ENCODE measurements at regions not wholly inside any gene's neighbourhood (a gene's known extent, or its start where the extent isn't known, plus 50 kb on each side); places are given as distances from the start of the nearest gene placed in this dataset.

GRCh38 chr5:69035665-69036064 lies 58.1 kb upstream of the SLC30A5 start:
- no peak overlapping the region for H2AK5ac ChIP-seq (ENCODE audit: low read length)
- no peaks in the 10 kb centered on the region for H3K36me3 ChIP-seq (ENCODE audit: control insufficient read depth, insufficient read depth, low read length)
- no peak overlapping the region for H3K4me3 ChIP-seq (ENCODE audit: low read length)
- H3K23ac ChIP-seq (ENCODE audit: low read length) = no peak overlapping the region
- no peak overlapping the region for H2BK15ac ChIP-seq (replicated peaks; ENCODE audit: low read depth)
- no peak for DNase-seq
- no CpG with 5 or more reads among the region's 4 CpGs for WGBS (ENCODE audit: extremely low coverage, insufficient coverage, low lambda C conversion rate)
- no peak overlapping the region for H3K4me2 ChIP-seq (ENCODE audit: low read length)
- H4K8ac ChIP-seq (ENCODE audit: low read depth, low read length) = no peak overlapping the region
- no peaks in the 10 kb centered on the region for H3K27me3 ChIP-seq (ENCODE audit: insufficient read depth, low read length, poor library complexity)
- no peaks in the 10 kb centered on the region for H3K79me2 ChIP-seq (ENCODE audit: control insufficient read depth, insufficient read depth, low read length)
- H3K79me1 ChIP-seq (ENCODE audit: low read length) = no peaks in the 10 kb centered on the region
- no peak overlapping the region for H3K56ac ChIP-seq (ENCODE audit: low read length)
- H3K18ac ChIP-seq (ENCODE audit: low read length) = no peak overlapping the region
- H2BK5ac ChIP-seq (ENCODE audit: low read length) = no peak overlapping the region
- H3K9ac ChIP-seq (ENCODE audit: low read length) = no peak overlapping the region
- H3K4me1 ChIP-seq (ENCODE audit: control insufficient read depth, low read depth, low read length) = no peaks in the 10 kb centered on the region
- H4K5ac ChIP-seq (ENCODE audit: low read length) = no peak overlapping the region
- no peak overlapping the region for H3K27ac ChIP-seq (ENCODE audit: low read depth, low read length)
- no peak overlapping the region for H3K4ac ChIP-seq (ENCODE audit: low read depth, low read length)
- no peak overlapping the region for H2BK120ac ChIP-seq (ENCODE audit: low read depth, low read length)

- no peak overlapping the region for H2BK120ac ChIP-seq (ENCODE audit: low read depth, low read length)
- no peaks in the 10 kb centered on the region for H3K36me3 ChIP-seq (ENCODE audit: control insufficient read depth, insufficient read depth, low read length)
- no peak overlapping the region for H3K56ac ChIP-seq (ENCODE audit: low read length)
- H3K4me1 ChIP-seq (ENCODE audit: control insufficient read depth, low read depth, low read length) = no peaks in the 10 kb centered on the region
- WGBS (ENCODE audit: extremely low coverage, insufficient coverage, low lambda C conversion rate) = no CpG with 5 or more reads among the region's 8 CpGs
- no peak overlapping the region for H3K23ac ChIP-seq (ENCODE audit: low read length)
- no peak overlapping the region for H3K4me3 ChIP-seq (ENCODE audit: low read length)
- no peak overlapping the region for H4K5ac ChIP-seq (ENCODE audit: low read length)
- H3K4me2 ChIP-seq (ENCODE audit: low read length) = no peak overlapping the region
- H2AK5ac ChIP-seq (ENCODE audit: low read length) = no peak overlapping the region
- no peak overlapping the region for H3K9ac ChIP-seq (ENCODE audit: low read length)
- no peak overlapping the region for H2BK5ac ChIP-seq (ENCODE audit: low read length)
- H3K79me1 ChIP-seq (ENCODE audit: low read length) = no peaks in the 10 kb centered on the region
- no peak overlapping the region for H3K27ac ChIP-seq (ENCODE audit: low read depth, low read length)
- DNase-seq = no peak
- H3K18ac ChIP-seq (ENCODE audit: low read length) = no peak overlapping the region
- H3K79me2 ChIP-seq (ENCODE audit: control insufficient read depth, insufficient read depth, low read length) = no peaks in the 10 kb centered on the region
- H3K27me3 ChIP-seq (ENCODE audit: insufficient read depth, low read length, poor library complexity) = no peaks in the 10 kb centered on the region
- H3K4ac ChIP-seq (ENCODE audit: low read depth, low read length) = no peak overlapping the region
- H4K8ac ChIP-seq (ENCODE audit: low read depth, low read length) = no peak overlapping the region
- H2BK15ac ChIP-seq (replicated peaks; ENCODE audit: low read depth) = no peak overlapping the region
Observed at GRCh38 chr5:69038539-69038938, 55.3 kb upstream of the SLC30A5 start.

- no peak for DNase-seq
- H3K27me3 ChIP-seq (ENCODE audit: insufficient read depth, low read length, poor library complexity) = no peaks in the 10 kb centered on the region
- H3K79me1 ChIP-seq (ENCODE audit: low read length) = no peaks in the 10 kb centered on the region
- no peak overlapping the region for H2BK120ac ChIP-seq (ENCODE audit: low read depth, low read length)
- no peak overlapping the region for H3K9ac ChIP-seq (ENCODE audit: low read length)
- no peak overlapping the region for H3K27ac ChIP-seq (ENCODE audit: low read depth, low read length)
- no peak overlapping the region for H3K4ac ChIP-seq (ENCODE audit: low read depth, low read length)
- H4K5ac ChIP-seq (ENCODE audit: low read length) = no peak overlapping the region
- H3K36me3 ChIP-seq (ENCODE audit: control insufficient read depth, insufficient read depth, low read length) = no peaks in the 10 kb centered on the region
- no peak overlapping the region for H2BK5ac ChIP-seq (ENCODE audit: low read length)
- no peak overlapping the region for H2AK5ac ChIP-seq (ENCODE audit: low read length)
- H3K18ac ChIP-seq (ENCODE audit: low read length) = no peak overlapping the region
- no peaks in the 10 kb centered on the region for H3K79me2 ChIP-seq (ENCODE audit: control insufficient read depth, insufficient read depth, low read length)
- no peak overlapping the region for H4K8ac ChIP-seq (ENCODE audit: low read depth, low read length)
- H3K4me2 ChIP-seq (ENCODE audit: low read length) = no peak overlapping the region
- no peak overlapping the region for H3K23ac ChIP-seq (ENCODE audit: low read length)
- no peak overlapping the region for H3K56ac ChIP-seq (ENCODE audit: low read length)
- no peak overlapping the region for H3K4me3 ChIP-seq (ENCODE audit: low read length)
- no peaks in the 10 kb centered on the region for H3K4me1 ChIP-seq (ENCODE audit: control insufficient read depth, low read depth, low read length)
- H2BK15ac ChIP-seq (replicated peaks; ENCODE audit: low read depth) = no peak overlapping the region
Observed at GRCh38 chr5:69039829-69040228, 54.0 kb upstream of the SLC30A5 start.

- H3K23ac ChIP-seq (ENCODE audit: low read length) = no peak overlapping the region
- no peak overlapping the region for H3K9ac ChIP-seq (ENCODE audit: low read length)
- H3K79me2 ChIP-seq (ENCODE audit: control insufficient read depth, insufficient read depth, low read length) = no peaks in the 10 kb centered on the region
- H3K4me3 ChIP-seq (ENCODE audit: low read length) = no peak overlapping the region
- H4K8ac ChIP-seq (ENCODE audit: low read depth, low read length) = no peak overlapping the region
- H4K5ac ChIP-seq (ENCODE audit: low read length) = no peak overlapping the region
- no peak overlapping the region for H2AK5ac ChIP-seq (ENCODE audit: low read length)
- no peaks in the 10 kb centered on the region for H3K36me3 ChIP-seq (ENCODE audit: control insufficient read depth, insufficient read depth, low read length)
- no peak overlapping the region for H3K4me2 ChIP-seq (ENCODE audit: low read length)
- H3K4ac ChIP-seq (ENCODE audit: low read depth, low read length) = no peak overlapping the region
- no CpG with 5 or more reads among the region's 2 CpGs for WGBS (ENCODE audit: extremely low coverage, insufficient coverage, low lambda C conversion rate)
- no peak overlapping the region for H2BK5ac ChIP-seq (ENCODE audit: low read length)
- H3K79me1 ChIP-seq (ENCODE audit: low read length) = no peaks in the 10 kb centered on the region
- no peak overlapping the region for H3K27ac ChIP-seq (ENCODE audit: low read depth, low read length)
- no peaks in the 10 kb centered on the region for H3K4me1 ChIP-seq (ENCODE audit: control insufficient read depth, low read depth, low read length)
- DNase-seq = no peak
- H3K18ac ChIP-seq (ENCODE audit: low read length) = no peak overlapping the region
- no peak overlapping the region for H2BK120ac ChIP-seq (ENCODE audit: low read depth, low read length)
- H3K56ac ChIP-seq (ENCODE audit: low read length) = no peak overlapping the region
- no peaks in the 10 kb centered on the region for H3K27me3 ChIP-seq (ENCODE audit: insufficient read depth, low read length, poor library complexity)
- H2BK15ac ChIP-seq (replicated peaks; ENCODE audit: low read depth) = no peak overlapping the region
Observed at GRCh38 chr5:69042500-69042899, 51.3 kb upstream of the SLC30A5 start.

- Histone ChIP-seq H2AK5ac (ENCODE audit: low read length) (no peak overlapping the region), H3K79me1 (ENCODE audit: low read length) (no peaks in the 10 kb centered on the region), H3K4ac (ENCODE audit: low read depth, low read length) (peak overlapping the region; percentile 55), H2BK5ac (ENCODE audit: low read length) (no peak overlapping the region), H3K9ac (ENCODE audit: low read length) (peak overlapping the region; percentile 54), H3K4me1 (ENCODE audit: control insufficient read depth, low read depth, low read length) (no peaks in the 10 kb centered on the region), H3K27ac (ENCODE audit: low read depth, low read length) (no peak overlapping the region), H4K5ac (ENCODE audit: low read length) (peak overlapping the region; percentile 3), H2BK120ac (ENCODE audit: low read depth, low read length) (no peak overlapping the region), H3K36me3 (ENCODE audit: control insufficient read depth, insufficient read depth, low read length) (no peaks in the 10 kb centered on the region), H3K79me2 (ENCODE audit: control insufficient read depth, insufficient read depth, low read length) (no peaks in the 10 kb centered on the region), H4K8ac (ENCODE audit: low read depth, low read length) (no peak overlapping the region), H3K27me3 (ENCODE audit: insufficient read depth, low read length, poor library complexity) (no peaks in the 10 kb centered on the region), H3K4me2 (ENCODE audit: low read length) (peak overlapping the region; percentile 7), H3K18ac (ENCODE audit: low read length) (peak overlapping the region; percentile 14), H3K23ac (ENCODE audit: low read length) (no peak overlapping the region), H2BK15ac (replicated peaks; ENCODE audit: low read depth) (no peak overlapping the region), H3K4me3 (ENCODE audit: low read length) (no peak overlapping the region), H3K56ac (ENCODE audit: low read length) (peak overlapping the region; percentile 61)
- no CpG with 5 or more reads among the region's 19 CpGs for WGBS (ENCODE audit: extremely low coverage, insufficient coverage, low lambda C conversion rate)
- DNase-seq = peak; percentile 92
Observed at GRCh38 chr5:69042915-69043654, 50.7 kb upstream of the SLC30A5 start.

- H3K56ac ChIP-seq (ENCODE audit: low read length) = no peak overlapping the region
- no peaks in the 10 kb centered on the region for H3K27me3 ChIP-seq (ENCODE audit: insufficient read depth, low read length, poor library complexity)
- no peak overlapping the region for H2BK120ac ChIP-seq (ENCODE audit: low read depth, low read length)
- H3K36me3 ChIP-seq (ENCODE audit: control insufficient read depth, insufficient read depth, low read length) = no peaks in the 10 kb centered on the region
- no peak overlapping the region for H3K27ac ChIP-seq (ENCODE audit: low read depth, low read length)
- no peaks in the 10 kb centered on the region for H3K79me2 ChIP-seq (ENCODE audit: control insufficient read depth, insufficient read depth, low read length)
- H3K4me2 ChIP-seq (ENCODE audit: low read length) = no peak overlapping the region
- no peak for DNase-seq
- H3K18ac ChIP-seq (ENCODE audit: low read length) = no peak overlapping the region
- H4K8ac ChIP-seq (ENCODE audit: low read depth, low read length) = no peak overlapping the region
- H3K79me1 ChIP-seq (ENCODE audit: low read length) = no peaks in the 10 kb centered on the region
- no peak overlapping the region for H3K4ac ChIP-seq (ENCODE audit: low read depth, low read length)
- no peak overlapping the region for H2BK15ac ChIP-seq (replicated peaks; ENCODE audit: low read depth)
- H3K23ac ChIP-seq (ENCODE audit: low read length) = no peak overlapping the region
- H3K9ac ChIP-seq (ENCODE audit: low read length) = no peak overlapping the region
- no peak overlapping the region for H3K4me3 ChIP-seq (ENCODE audit: low read length)
- WGBS (ENCODE audit: extremely low coverage, insufficient coverage, low lambda C conversion rate) = no CpG with 5 or more reads among the region's 2 CpGs
- no peak overlapping the region for H4K5ac ChIP-seq (ENCODE audit: low read length)
- H2BK5ac ChIP-seq (ENCODE audit: low read length) = no peak overlapping the region
- no peaks in the 10 kb centered on the region for H3K4me1 ChIP-seq (ENCODE audit: control insufficient read depth, low read depth, low read length)
- no peak overlapping the region for H2AK5ac ChIP-seq (ENCODE audit: low read length)
Observed at GRCh38 chr5:69043655-69043996, 50.2 kb upstream of the SLC30A5 start.

Measured in mesendoderm (in vitro differentiated cells).